ENCODE measurements at regions not wholly inside any gene's neighbourhood (a gene's known extent, or its start where the extent isn't known, plus 50 kb on each side); places are given as distances from the start of the nearest gene placed in this dataset.
A peak's percentile ranks its signal among the peaks of the same experiment; 100 is the strongest.

- Histone ChIP-seq H3K9me3 (ENCODE audit: control insufficient read depth in 2 of 2, insufficient read depth in 1 of 2, low read length in 1 of 2) (no peaks in the 10 kb centered on the region), H3K36me3 (ENCODE audit: control insufficient read depth in 2 of 2, insufficient read depth in 2 of 2, low read length in 1 of 2) (no peaks in the 10 kb centered on the region), H3K27me3 (ENCODE audit: control insufficient read depth in 2 of 2, insufficient read depth in 1 of 2, low read length in 1 of 2) (no peaks in the 10 kb centered on the region), H3K4me1 (ENCODE audit: control insufficient read depth in 2 of 2, insufficient read depth in 2 of 2, low read length in 2 of 2) (no peaks in the 10 kb centered on the region), H3K4me3 (ENCODE audit: low read length in 2 of 2) (no peak overlapping the region), H3K27ac (ENCODE audit: low read depth in 1 of 2, low read length in 1 of 2) (no peak overlapping the region)
- no peak for DNase-seq (ENCODE audit: low read depth in 6 of 9, low spot score in 9 of 9)
- WGBS = 67% methylated on average over 2 of the region's 2 CpGs
These were observed 102.6 kb upstream of the NYAP2 start for GRCh38 chr2:225296951-225297350.

- Histone ChIP-seq H3K4me3 (ENCODE audit: low read length in 2 of 2) (no peak overlapping the region), H3K4me1 (ENCODE audit: control insufficient read depth in 2 of 2, insufficient read depth in 2 of 2, low read length in 2 of 2) (no peaks in the 10 kb centered on the region), H3K27me3 (ENCODE audit: control insufficient read depth in 2 of 2, insufficient read depth in 1 of 2, low read length in 1 of 2) (no peaks in the 10 kb centered on the region), H3K36me3 (ENCODE audit: control insufficient read depth in 2 of 2, insufficient read depth in 2 of 2, low read length in 1 of 2) (no peaks in the 10 kb centered on the region), H3K9me3 (ENCODE audit: control insufficient read depth in 2 of 2, insufficient read depth in 1 of 2, low read length in 1 of 2) (no peaks in the 10 kb centered on the region), H3K27ac (ENCODE audit: low read depth in 1 of 2, low read length in 1 of 2) (no peak overlapping the region)
- WGBS = 91% methylated on average over 3 of the region's 3 CpGs
- no peak for DNase-seq (ENCODE audit: low read depth in 6 of 9, low spot score in 9 of 9)
These were observed 104.4 kb upstream of the NYAP2 start for GRCh38 chr2:225295102-225295501.

GRCh38 chr2:225293638-225294037 lies 105.9 kb upstream of the NYAP2 start:
- DNase-seq (ENCODE audit: low read depth in 6 of 9, low spot score in 9 of 9) = no peak
- no peak overlapping the region for H3K27ac ChIP-seq (ENCODE audit: low read depth in 1 of 2, low read length in 1 of 2)
- H3K9me3 ChIP-seq (ENCODE audit: control insufficient read depth in 2 of 2, insufficient read depth in 1 of 2, low read length in 1 of 2) = no peaks in the 10 kb centered on the region
- no peaks in the 10 kb centered on the region for H3K36me3 ChIP-seq (ENCODE audit: control insufficient read depth in 2 of 2, insufficient read depth in 2 of 2, low read length in 1 of 2)
- H3K4me1 ChIP-seq (ENCODE audit: control insufficient read depth in 2 of 2, insufficient read depth in 2 of 2, low read length in 2 of 2) = no peaks in the 10 kb centered on the region
- WGBS = 92% methylated on average over 7 of the region's 7 CpGs
- no peak overlapping the region for H3K4me3 ChIP-seq (ENCODE audit: low read length in 2 of 2)
- no peaks in the 10 kb centered on the region for H3K27me3 ChIP-seq (ENCODE audit: control insufficient read depth in 2 of 2, insufficient read depth in 1 of 2, low read length in 1 of 2)

GRCh38 chr2:225290757-225291400 lies 108.6 kb upstream of the NYAP2 start:
- H3K4me1 ChIP-seq (ENCODE audit: control insufficient read depth in 2 of 2, insufficient read depth in 2 of 2, low read length in 2 of 2) = no peaks in the 10 kb centered on the region
- no peaks in the 10 kb centered on the region for H3K27me3 ChIP-seq (ENCODE audit: control insufficient read depth in 2 of 2, insufficient read depth in 1 of 2, low read length in 1 of 2)
- 76% methylated on average over 8 of the region's 8 CpGs for WGBS
- H3K27ac ChIP-seq (ENCODE audit: low read depth in 1 of 2, low read length in 1 of 2) = no peak overlapping the region
- no peaks in the 10 kb centered on the region for H3K9me3 ChIP-seq (ENCODE audit: control insufficient read depth in 2 of 2, insufficient read depth in 1 of 2, low read length in 1 of 2)
- no peak overlapping the region for H3K4me3 ChIP-seq (ENCODE audit: low read length in 2 of 2)
- no peak for DNase-seq (ENCODE audit: low read depth in 6 of 9, low spot score in 9 of 9)
- no peaks in the 10 kb centered on the region for H3K36me3 ChIP-seq (ENCODE audit: control insufficient read depth in 2 of 2, insufficient read depth in 2 of 2, low read length in 1 of 2)

GRCh38 chr2:225289659-225290058 lies 109.9 kb upstream of the NYAP2 start:
- 94% methylated on average over 2 of the region's 2 CpGs for WGBS
- H3K27me3 ChIP-seq (ENCODE audit: control insufficient read depth in 2 of 2, insufficient read depth in 1 of 2, low read length in 1 of 2) = no peaks in the 10 kb centered on the region

GRCh38 chr2:225288986-225289385 lies 110.5 kb upstream of the NYAP2 start:
- Histone ChIP-seq H3K9me3 (ENCODE audit: control insufficient read depth in 2 of 2, insufficient read depth in 1 of 2, low read length in 1 of 2) (no peaks in the 10 kb centered on the region), H3K4me1 (ENCODE audit: control insufficient read depth in 2 of 2, insufficient read depth in 2 of 2, low read length in 2 of 2) (no peaks in the 10 kb centered on the region), H3K4me3 (ENCODE audit: low read length in 2 of 2) (no peak overlapping the region), H3K27me3 (ENCODE audit: control insufficient read depth in 2 of 2, insufficient read depth in 1 of 2, low read length in 1 of 2) (no peaks in the 10 kb centered on the region), H3K27ac (ENCODE audit: low read depth in 1 of 2, low read length in 1 of 2) (no peak overlapping the region), H3K36me3 (ENCODE audit: control insufficient read depth in 2 of 2, insufficient read depth in 2 of 2, low read length in 1 of 2) (no peaks in the 10 kb centered on the region)
- DNase-seq (ENCODE audit: low read depth in 6 of 9, low spot score in 9 of 9) = no peak
- 80% methylated on average over 3 of the region's 3 CpGs for WGBS

More at GRCh38 chr2:225289659-225290058, 109.9 kb upstream of the NYAP2 start:
- H3K36me3 ChIP-seq (ENCODE audit: control insufficient read depth in 2 of 2, insufficient read depth in 2 of 2, low read length in 1 of 2) = no peaks in the 10 kb centered on the region
- no peak overlapping the region for H3K27ac ChIP-seq (ENCODE audit: low read depth in 1 of 2, low read length in 1 of 2)
- no peak for DNase-seq (ENCODE audit: low read depth in 6 of 9, low spot score in 9 of 9)
- H3K9me3 ChIP-seq (ENCODE audit: control insufficient read depth in 2 of 2, insufficient read depth in 1 of 2, low read length in 1 of 2) = no peaks in the 10 kb centered on the region
- H3K4me3 ChIP-seq (ENCODE audit: low read length in 2 of 2) = no peak overlapping the region
- no peaks in the 10 kb centered on the region for H3K4me1 ChIP-seq (ENCODE audit: control insufficient read depth in 2 of 2, insufficient read depth in 2 of 2, low read length in 2 of 2)

GRCh38 chr2:225282858-225283710 lies 116.4 kb upstream of the NYAP2 start:
- Histone ChIP-seq H3K4me3 (ENCODE audit: low read length in 2 of 2) (no peak overlapping the region), H3K36me3 (ENCODE audit: control insufficient read depth in 2 of 2, insufficient read depth in 2 of 2, low read length in 1 of 2) (no peaks in the 10 kb centered on the region), H3K4me1 (ENCODE audit: control insufficient read depth in 2 of 2, insufficient read depth in 2 of 2, low read length in 2 of 2) (no peaks in the 10 kb centered on the region), H3K27me3 (ENCODE audit: control insufficient read depth in 2 of 2, insufficient read depth in 1 of 2, low read length in 1 of 2) (no peaks in the 10 kb centered on the region), H3K9me3 (ENCODE audit: control insufficient read depth in 2 of 2, insufficient read depth in 1 of 2, low read length in 1 of 2) (no peaks in the 10 kb centered on the region), H3K27ac (ENCODE audit: low read depth in 1 of 2, low read length in 1 of 2) (no peak overlapping the region)
- DNase-seq (ENCODE audit: low read depth in 6 of 9, low spot score in 9 of 9) = peak in 2 of 9 donors; percentile 8 to 16
- 42% methylated on average over 4 of the region's 4 CpGs for WGBS

GRCh38 chr2:225276207-225276606 lies 123.3 kb upstream of the NYAP2 start:
- no peaks in the 10 kb centered on the region for H3K4me1 ChIP-seq (ENCODE audit: control insufficient read depth in 2 of 2, insufficient read depth in 2 of 2, low read length in 2 of 2)
- no peaks in the 10 kb centered on the region for H3K9me3 ChIP-seq (ENCODE audit: control insufficient read depth in 2 of 2, insufficient read depth in 1 of 2, low read length in 1 of 2)
- DNase-seq (ENCODE audit: low read depth in 6 of 9, low spot score in 9 of 9) = peak in 2 of 9 donors; percentile 1 to 6
- no peak overlapping the region for H3K4me3 ChIP-seq (ENCODE audit: low read length in 2 of 2)
- 77% methylated on average over 3 of the region's 3 CpGs for WGBS
- H3K36me3 ChIP-seq (ENCODE audit: control insufficient read depth in 2 of 2, insufficient read depth in 2 of 2, low read length in 1 of 2) = no peaks in the 10 kb centered on the region
- H3K27ac ChIP-seq (ENCODE audit: low read depth in 1 of 2, low read length in 1 of 2) = no peak overlapping the region
- H3K27me3 ChIP-seq (ENCODE audit: control insufficient read depth in 2 of 2, insufficient read depth in 1 of 2, low read length in 1 of 2) = no peaks in the 10 kb centered on the region

GRCh38 chr2:225275443-225275842 lies 124.1 kb upstream of the NYAP2 start:
- H3K4me1 ChIP-seq (ENCODE audit: control insufficient read depth in 2 of 2, insufficient read depth in 2 of 2, low read length in 2 of 2) = no peaks in the 10 kb centered on the region
- no peaks in the 10 kb centered on the region for H3K36me3 ChIP-seq (ENCODE audit: control insufficient read depth in 2 of 2, insufficient read depth in 2 of 2, low read length in 1 of 2)
- no peaks in the 10 kb centered on the region for H3K9me3 ChIP-seq (ENCODE audit: control insufficient read depth in 2 of 2, insufficient read depth in 1 of 2, low read length in 1 of 2)
- DNase-seq (ENCODE audit: low read depth in 6 of 9, low spot score in 9 of 9) = no peak
- no peaks in the 10 kb centered on the region for H3K27me3 ChIP-seq (ENCODE audit: control insufficient read depth in 2 of 2, insufficient read depth in 1 of 2, low read length in 1 of 2)
- no peak overlapping the region for H3K4me3 ChIP-seq (ENCODE audit: low read length in 2 of 2)
- H3K27ac ChIP-seq (ENCODE audit: low read depth in 1 of 2, low read length in 1 of 2) = no peak overlapping the region
